Left kidney (tissue), 1 donor: ENCODE measurements at regions not wholly inside any gene's neighbourhood (a gene's known extent, or its start where the extent isn't known, plus 50 kb on each side); places are given as distances from the start of the nearest gene placed in this dataset.

Source experiments
- DNase-seq: peaks from one replicate; pipeline ENCODE4 v3.0.0-alpha.2; 2013

- no peak for DNase-seq
Measured at GRCh38 chr5:53416144-53416738, 64.2 kb upstream of the FST start.

GRCh38 chr5:53418409-53418808 is 62.0 kb upstream of the FST start:
- no peak for DNase-seq

- DNase-seq: no peak
Measured at GRCh38 chr5:53418826-53419658, 61.4 kb upstream of the FST start.

- no peak for DNase-seq
Measured at GRCh38 chr5:53422539-53422938, 57.9 kb upstream of the FST start.

- no peak for DNase-seq
Measured at GRCh38 chr5:53423724-53424123, 56.7 kb upstream of the FST start.

- DNase-seq: no peak
Measured at GRCh38 chr5:53424686-53425615, 55.5 kb upstream of the FST start.

- DNase-seq: peak; percentile 26
Measured at GRCh38 chr5:53425687-53426511, 54.5 kb upstream of the FST start.

GRCh38 chr5:53426512-53426830 is 54.0 kb upstream of the FST start:
- DNase-seq: no peak

GRCh38 chr5:53426878-53427277 is 53.6 kb upstream of the FST start:
- no peak for DNase-seq

GRCh38 chr5:53427965-53428364 is 52.5 kb upstream of the FST start:
- DNase-seq: no peak

GRCh38 chr5:53429706-53430105 is 50.7 kb upstream of the FST start:
- DNase-seq: no peak

GRCh38 chr5:53430618-53431252 is 49.7 kb upstream of the FST start:
- no peak for DNase-seq
